Erythroblast (primary cell): ENCODE measurements at regions not wholly inside any gene's neighbourhood (a gene's known extent, or its start where the extent isn't known, plus 50 kb on each side); places are given as distances from the start of the nearest gene placed in this dataset.

Experiments
- GATA1 ChIP-seq: IDR thresholded peaks from 2 replicates; pipeline ENCODE4 v1.6.1; 2011; ENCODE audit warnings: low read depth, mild to moderate bottlenecking, control low read depth, low read length, moderate library complexity
- POLR2A ChIP-seq: IDR thresholded peaks from 2 replicates; pipeline ENCODE4 v1.6.1; 2011; ENCODE audit warnings: mild to moderate bottlenecking, low read length

GRCh38 chr2:20561637-20562454, 89.1 kb downstream of the HS1BP3 start:
- TF ChIP-seq POLR2A (no peak), GATA1 (no peak)
